ENCODE measurements at regions not wholly inside any gene's neighbourhood (a gene's known extent, or its start where the extent isn't known, plus 50 kb on each side); places are given as distances from the start of the nearest gene placed in this dataset.

DNA sequence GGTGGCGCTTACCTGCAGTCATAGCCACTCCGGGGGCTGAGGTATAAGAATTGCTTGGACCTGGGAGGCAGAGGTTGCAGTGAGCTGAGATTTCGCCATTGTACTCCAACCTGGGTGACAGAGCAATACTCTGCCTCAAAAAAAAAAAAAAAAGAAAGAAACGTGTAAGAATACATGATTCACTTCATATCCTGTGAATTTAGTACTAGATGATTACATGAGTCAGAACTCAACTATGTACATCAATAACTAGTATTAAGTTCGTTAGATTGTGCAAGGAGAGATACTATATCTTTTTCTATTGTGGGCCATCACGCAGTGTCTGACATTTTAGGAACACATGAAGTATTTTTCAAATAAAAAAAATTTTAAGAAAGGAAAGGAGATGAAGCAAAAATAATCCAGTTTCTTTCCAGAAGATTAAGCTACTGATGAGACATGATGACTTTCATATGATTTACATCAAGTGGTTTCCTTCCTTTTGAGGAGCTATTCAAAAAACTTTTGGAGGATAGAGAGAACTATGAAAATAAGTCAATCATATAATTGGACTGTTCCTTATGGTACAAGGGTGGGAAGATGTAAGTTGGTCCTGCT lies 64.7 kb upstream of the EXOC1L start:
- DNase-seq, result no peak

- DNase-seq, result no peak
Observed at GRCh38 chr4:55756208-55756607, 63.4 kb upstream of the EXOC1L start.

DNA sequence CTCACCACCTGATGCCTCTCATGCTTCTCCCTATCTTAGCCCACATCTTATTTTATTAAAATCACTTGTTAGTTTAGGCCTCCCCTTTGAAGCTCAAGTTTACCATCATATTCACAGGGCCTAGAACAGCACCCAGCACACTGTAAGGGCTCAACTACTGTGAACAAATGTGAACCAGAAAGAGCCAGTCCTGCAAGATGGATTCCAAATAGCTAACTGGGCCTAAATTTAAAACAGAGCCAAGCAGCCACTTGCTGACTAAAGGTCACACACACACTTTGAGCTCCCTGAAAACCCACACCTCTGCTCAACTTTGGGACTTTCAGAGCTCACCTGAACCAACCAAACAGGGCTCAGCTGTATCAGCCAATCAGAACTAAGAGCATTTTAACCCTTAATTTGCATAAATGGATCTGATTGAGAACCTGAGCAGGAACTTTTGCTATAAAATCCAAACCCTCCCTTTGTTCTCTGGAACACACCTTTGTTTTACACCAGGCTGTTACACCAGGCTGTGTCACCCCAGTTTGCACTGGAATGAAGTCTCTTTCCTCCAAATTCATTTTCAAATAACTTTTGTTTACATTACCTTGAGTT lies 62.1 kb upstream of the EXOC1L start:
- no peak for DNase-seq

- DNase-seq, result no peak
Observed at GRCh38 chr4:55758066-55758465, 61.5 kb upstream of the EXOC1L start.

- no peak for DNase-seq
Observed at GRCh38 chr4:55758570-55758969, 61.0 kb upstream of the EXOC1L start.

- no peak for DNase-seq
Observed at GRCh38 chr4:55762819-55763218, 56.8 kb upstream of the EXOC1L start.

DNA sequence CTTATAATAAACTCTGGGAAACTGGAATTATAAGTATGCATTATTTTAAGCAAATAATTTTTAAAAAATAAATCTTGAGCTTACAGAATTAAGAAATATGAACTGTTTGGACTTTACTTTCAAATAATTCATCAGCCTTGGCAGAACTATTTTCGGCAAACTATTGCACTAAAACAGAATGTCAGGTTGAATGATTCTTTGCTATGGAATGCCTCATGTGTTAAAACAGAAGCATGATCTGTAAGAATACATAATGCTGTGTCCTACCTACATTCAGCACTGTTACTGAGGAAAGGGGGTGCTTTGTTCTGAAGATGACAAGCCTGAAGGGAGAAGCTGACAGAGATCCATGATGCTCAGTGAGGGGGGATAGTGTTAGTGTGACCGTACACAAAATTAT lies 55.6 kb upstream of the EXOC1L start:
- no peak for DNase-seq

DNA sequence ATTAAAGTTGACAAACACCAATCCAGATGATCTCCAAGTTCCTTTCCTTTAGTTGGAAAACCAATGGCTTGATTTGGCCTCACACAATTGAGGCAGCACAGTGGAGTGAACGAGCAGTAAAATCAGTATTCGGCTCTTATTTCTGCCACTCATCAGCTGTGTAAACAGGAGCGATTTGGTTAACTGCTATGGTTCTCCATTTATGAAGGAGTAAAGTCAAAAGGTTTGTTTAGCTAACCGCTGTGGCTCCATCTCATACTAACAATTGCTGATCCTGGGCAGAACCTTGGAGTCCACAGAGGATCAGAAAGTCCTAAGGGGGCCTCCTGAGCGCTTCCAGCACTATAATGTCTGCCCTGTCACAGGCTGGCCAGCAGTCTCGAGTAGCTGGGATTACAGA lies 54.5 kb upstream of the EXOC1L start:
- no peak for DNase-seq

DNA sequence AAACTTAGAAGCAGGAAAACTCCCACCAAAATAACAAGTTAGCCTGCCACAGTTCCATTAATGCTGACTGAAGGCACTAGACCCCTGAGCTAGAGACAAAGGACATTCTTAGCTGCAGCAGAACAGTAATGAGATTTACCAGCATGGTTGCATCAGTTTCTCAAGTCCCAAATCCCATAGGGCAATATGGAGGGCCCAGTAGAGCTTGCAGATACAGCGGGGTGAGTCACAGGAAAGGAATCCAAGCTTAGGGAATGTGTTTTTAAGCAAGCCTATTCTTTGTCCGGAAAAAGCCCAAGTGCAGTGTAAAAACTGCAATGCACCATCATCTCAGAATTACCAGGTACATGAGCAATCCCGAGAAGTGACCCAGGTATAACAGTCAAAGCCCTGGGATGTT lies 51.3 kb upstream of the EXOC1L start:
- DNase-seq, result no peak

Data from stimulated activated naive CD4-positive, alpha-beta T cell (primary cell).